ENCODE measurements at regions not wholly inside any gene's neighbourhood (a gene's known extent, or its start where the extent isn't known, plus 50 kb on each side); places are given as distances from the start of the nearest gene placed in this dataset.

DNA sequence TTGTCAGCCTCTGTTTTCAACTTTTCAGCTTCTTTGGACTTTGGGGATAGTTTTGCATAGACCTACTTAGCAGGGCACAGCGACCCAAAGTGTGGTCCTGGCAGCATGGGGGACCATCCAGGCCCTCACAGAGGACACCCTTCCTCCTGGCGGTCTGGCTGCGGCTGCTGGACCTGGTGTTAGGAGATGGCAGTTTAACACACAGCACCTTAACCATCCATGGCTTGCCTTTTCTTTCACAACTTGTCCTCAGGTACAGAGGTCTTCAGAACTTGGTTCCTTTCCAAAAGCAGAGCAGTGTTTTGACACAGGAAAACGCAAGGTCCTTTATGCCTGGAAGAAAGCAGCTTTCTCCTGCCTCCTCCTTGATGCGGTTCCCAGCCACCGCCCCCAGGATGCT is 68.1 kb downstream of the RHOU start:
- Histone ChIP-seq H3K9ac (ENCODE audit: low read length) (no peak overlapping the region), H3K79me2 (ENCODE audit: control insufficient read depth, insufficient read depth, low read length) (no peaks in the 10 kb centered on the region), H3K4me1 (ENCODE audit: control insufficient read depth, low read depth, low read length) (peaks cover 5% of the 10 kb centered on the region), H2BK120ac (ENCODE audit: low read depth, low read length) (no peak overlapping the region), H3K27ac (ENCODE audit: low read depth, low read length) (no peak overlapping the region), H4K5ac (ENCODE audit: low read length) (no peak overlapping the region), H3K27me3 (ENCODE audit: insufficient read depth, low read length, poor library complexity) (no peaks in the 10 kb centered on the region), H2BK5ac (ENCODE audit: low read length) (no peak overlapping the region), H3K23ac (ENCODE audit: low read length) (no peak overlapping the region), H2AK5ac (ENCODE audit: low read length) (no peak overlapping the region), H3K4me2 (ENCODE audit: low read length) (no peak overlapping the region), H3K4ac (ENCODE audit: low read depth, low read length) (no peak overlapping the region), H3K36me3 (ENCODE audit: control insufficient read depth, insufficient read depth, low read length) (no peaks in the 10 kb centered on the region), H3K4me3 (ENCODE audit: low read length) (no peak overlapping the region), H3K18ac (ENCODE audit: low read length) (no peak overlapping the region), H3K79me1 (ENCODE audit: low read length) (no peaks in the 10 kb centered on the region), H3K56ac (ENCODE audit: low read length) (no peak overlapping the region), H2BK15ac (replicated peaks; ENCODE audit: low read depth) (no peak overlapping the region), H4K8ac (ENCODE audit: low read depth, low read length) (no peak overlapping the region)
- DNase-seq: no peak
- WGBS (ENCODE audit: extremely low coverage, insufficient coverage, low lambda C conversion rate): no CpG with 5 or more reads among the region's 6 CpGs

DNA sequence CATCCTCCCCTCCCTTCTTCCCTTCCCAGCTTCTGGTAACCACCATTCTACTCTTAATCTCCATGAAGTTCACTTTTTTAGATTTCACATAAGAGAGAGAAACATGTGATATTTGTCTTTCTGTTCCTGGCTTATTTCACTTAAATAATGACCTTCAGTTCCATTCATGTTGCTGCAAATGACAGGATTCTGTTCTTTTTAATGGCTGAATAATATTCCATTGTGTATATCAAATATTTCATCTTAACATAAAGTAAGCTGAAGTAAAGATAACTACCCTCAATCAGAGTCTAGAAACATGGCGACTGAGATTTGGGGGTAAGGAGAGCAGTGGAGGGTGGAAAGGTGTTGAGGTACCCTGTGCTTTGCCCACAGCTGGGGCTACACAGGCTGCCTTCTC is 68.9 kb downstream of the RHOU start:
- no peak overlapping the region for H3K9ac ChIP-seq (ENCODE audit: low read length)
- no peak overlapping the region for H2BK15ac ChIP-seq (replicated peaks; ENCODE audit: low read depth)
- H3K79me2 ChIP-seq (ENCODE audit: control insufficient read depth, insufficient read depth, low read length): no peaks in the 10 kb centered on the region
- peaks cover 5% of the 10 kb centered on the region for H3K4me1 ChIP-seq (ENCODE audit: control insufficient read depth, low read depth, low read length)
- H4K5ac ChIP-seq (ENCODE audit: low read length): no peak overlapping the region
- no peak overlapping the region for H3K27ac ChIP-seq (ENCODE audit: low read depth, low read length)
- DNase-seq: no peak
- no peak overlapping the region for H4K8ac ChIP-seq (ENCODE audit: low read depth, low read length)
- H3K56ac ChIP-seq (ENCODE audit: low read length): no peak overlapping the region
- no peaks in the 10 kb centered on the region for H3K79me1 ChIP-seq (ENCODE audit: low read length)
- H2BK120ac ChIP-seq (ENCODE audit: low read depth, low read length): no peak overlapping the region
- H3K4me3 ChIP-seq (ENCODE audit: low read length): no peak overlapping the region
- H3K36me3 ChIP-seq (ENCODE audit: control insufficient read depth, insufficient read depth, low read length): no peaks in the 10 kb centered on the region
- WGBS (ENCODE audit: extremely low coverage, insufficient coverage, low lambda C conversion rate): no CpG with 5 or more reads among the region's 1 CpG
- no peak overlapping the region for H2BK5ac ChIP-seq (ENCODE audit: low read length)
- H3K4me2 ChIP-seq (ENCODE audit: low read length): no peak overlapping the region
- no peak overlapping the region for H2AK5ac ChIP-seq (ENCODE audit: low read length)
- peak overlapping the region; percentile 2 for H3K18ac ChIP-seq (ENCODE audit: low read length)
- H3K27me3 ChIP-seq (ENCODE audit: insufficient read depth, low read length, poor library complexity): no peaks in the 10 kb centered on the region
- H3K23ac ChIP-seq (ENCODE audit: low read length): no peak overlapping the region
- no peak overlapping the region for H3K4ac ChIP-seq (ENCODE audit: low read depth, low read length)

DNA sequence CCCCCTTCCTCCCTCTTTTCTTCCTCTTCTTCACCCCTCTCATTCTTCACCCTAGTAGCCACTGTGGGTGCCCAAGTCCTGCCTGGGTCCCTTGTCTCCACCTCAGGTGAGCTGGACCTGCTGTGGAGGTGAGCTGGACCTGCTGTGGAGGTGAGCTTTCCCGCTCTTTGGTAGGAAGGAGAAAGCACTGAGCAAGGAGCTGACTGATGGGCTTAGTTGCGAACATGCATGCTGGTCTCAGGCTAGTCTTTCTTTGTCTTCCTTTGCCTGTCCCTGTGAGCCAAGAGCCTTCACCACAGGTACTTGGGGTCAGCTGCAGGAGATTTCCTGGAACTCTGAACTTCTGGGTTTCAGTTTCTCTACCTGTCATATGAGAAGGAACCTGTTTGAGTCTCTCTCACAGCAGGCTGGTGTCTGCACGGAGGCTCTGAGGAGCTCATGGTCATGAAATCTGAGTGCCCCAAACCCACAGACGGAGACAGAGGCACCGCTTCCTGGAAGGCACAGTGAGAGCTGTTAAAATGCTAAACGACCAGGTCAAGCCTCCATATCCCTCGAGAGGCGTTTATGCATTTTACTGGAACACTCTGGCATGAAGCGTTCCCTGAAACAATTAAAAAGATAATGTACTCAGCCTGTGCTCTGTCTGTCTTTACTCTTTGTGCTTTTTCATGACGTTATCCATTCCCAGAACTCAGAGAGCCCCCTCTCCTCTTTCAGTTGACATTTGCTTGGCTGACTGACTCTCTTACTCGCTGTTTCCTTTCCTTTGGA is 69.5 kb downstream of the RHOU start:
- Histone ChIP-seq H3K4me1 (ENCODE audit: control insufficient read depth, low read depth, low read length) (peaks cover 7% of the 10 kb centered on the region), H2BK120ac (ENCODE audit: low read depth, low read length) (no peak overlapping the region), H3K79me1 (ENCODE audit: low read length) (no peaks in the 10 kb centered on the region), H3K4me2 (ENCODE audit: low read length) (no peak overlapping the region), H3K9ac (ENCODE audit: low read length) (no peak overlapping the region), H3K23ac (ENCODE audit: low read length) (no peak overlapping the region), H4K8ac (ENCODE audit: low read depth, low read length) (no peak overlapping the region), H3K4me3 (ENCODE audit: low read length) (no peak overlapping the region), H3K18ac (ENCODE audit: low read length) (peak overlapping the region; percentile 2), H3K79me2 (ENCODE audit: control insufficient read depth, insufficient read depth, low read length) (no peaks in the 10 kb centered on the region), H2BK15ac (replicated peaks; ENCODE audit: low read depth) (no peak overlapping the region), H3K27ac (ENCODE audit: low read depth, low read length) (peak overlapping the region; percentile 27), H3K27me3 (ENCODE audit: insufficient read depth, low read length, poor library complexity) (no peaks in the 10 kb centered on the region), H4K5ac (ENCODE audit: low read length) (no peak overlapping the region), H3K4ac (ENCODE audit: low read depth, low read length) (no peak overlapping the region), H3K36me3 (ENCODE audit: control insufficient read depth, insufficient read depth, low read length) (no peaks in the 10 kb centered on the region), H2AK5ac (ENCODE audit: low read length) (peak overlapping the region; percentile 61), H2BK5ac (ENCODE audit: low read length) (no peak overlapping the region), H3K56ac (ENCODE audit: low read length) (peak overlapping the region; percentile 63)
- DNase-seq: peak; percentile 37
- WGBS (ENCODE audit: extremely low coverage, insufficient coverage, low lambda C conversion rate): no CpG with 5 or more reads among the region's 11 CpGs

DNA sequence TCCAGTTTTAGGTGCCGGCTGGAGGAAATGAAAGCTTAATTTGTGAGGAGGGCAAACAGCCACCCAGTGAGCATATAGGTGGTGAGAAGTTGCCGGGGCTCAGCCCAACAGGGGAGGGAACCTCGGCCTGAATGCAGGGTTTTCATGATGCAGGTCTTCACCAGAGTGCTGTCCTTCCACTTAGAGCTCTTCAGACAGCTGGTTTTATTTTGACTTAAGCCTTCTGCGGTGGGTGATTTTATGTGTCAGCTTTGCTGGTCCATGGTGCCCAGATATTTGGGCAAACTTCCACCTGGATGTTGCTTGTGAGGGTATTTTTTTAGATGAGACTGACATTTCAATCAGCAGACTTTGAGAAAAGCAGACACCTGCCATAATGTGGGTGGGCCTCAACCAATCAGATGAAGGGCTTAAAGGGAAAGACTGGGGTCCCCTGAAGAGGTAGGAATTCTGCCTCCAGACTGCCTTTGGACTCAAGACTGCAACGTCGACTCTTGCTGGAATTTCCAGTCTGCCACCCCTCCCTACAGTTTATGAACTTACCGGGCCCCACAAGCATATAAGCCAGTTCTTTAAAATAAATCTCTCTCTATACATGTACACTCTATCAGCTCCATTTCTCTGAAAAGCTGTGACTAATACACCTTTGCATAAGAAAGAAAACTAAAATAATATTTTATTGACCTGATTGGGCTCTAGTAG is 72.8 kb downstream of the RHOU start:
- no CpG with 5 or more reads among the region's 7 CpGs for WGBS (ENCODE audit: extremely low coverage, insufficient coverage, low lambda C conversion rate)
- H3K79me2 ChIP-seq (ENCODE audit: control insufficient read depth, insufficient read depth, low read length): no peaks in the 10 kb centered on the region
- no peak overlapping the region for H3K4ac ChIP-seq (ENCODE audit: low read depth, low read length)
- H3K56ac ChIP-seq (ENCODE audit: low read length): no peak overlapping the region
- H4K5ac ChIP-seq (ENCODE audit: low read length): no peak overlapping the region
- H2AK5ac ChIP-seq (ENCODE audit: low read length): no peak overlapping the region
- H2BK15ac ChIP-seq (replicated peaks; ENCODE audit: low read depth): no peak overlapping the region
- no peaks in the 10 kb centered on the region for H3K27me3 ChIP-seq (ENCODE audit: insufficient read depth, low read length, poor library complexity)
- peaks cover 10% of the 10 kb centered on the region for H3K4me1 ChIP-seq (ENCODE audit: control insufficient read depth, low read depth, low read length)
- no peak overlapping the region for H3K18ac ChIP-seq (ENCODE audit: low read length)
- H3K9ac ChIP-seq (ENCODE audit: low read length): no peak overlapping the region
- H2BK120ac ChIP-seq (ENCODE audit: low read depth, low read length): no peak overlapping the region
- no peak for DNase-seq
- H3K23ac ChIP-seq (ENCODE audit: low read length): no peak overlapping the region
- no peak overlapping the region for H2BK5ac ChIP-seq (ENCODE audit: low read length)
- H3K4me3 ChIP-seq (ENCODE audit: low read length): no peak overlapping the region
- H3K36me3 ChIP-seq (ENCODE audit: control insufficient read depth, insufficient read depth, low read length): no peaks in the 10 kb centered on the region
- no peak overlapping the region for H4K8ac ChIP-seq (ENCODE audit: low read depth, low read length)
- no peak overlapping the region for H3K27ac ChIP-seq (ENCODE audit: low read depth, low read length)
- H3K4me2 ChIP-seq (ENCODE audit: low read length): no peak overlapping the region
- no peaks in the 10 kb centered on the region for H3K79me1 ChIP-seq (ENCODE audit: low read length)

DNA sequence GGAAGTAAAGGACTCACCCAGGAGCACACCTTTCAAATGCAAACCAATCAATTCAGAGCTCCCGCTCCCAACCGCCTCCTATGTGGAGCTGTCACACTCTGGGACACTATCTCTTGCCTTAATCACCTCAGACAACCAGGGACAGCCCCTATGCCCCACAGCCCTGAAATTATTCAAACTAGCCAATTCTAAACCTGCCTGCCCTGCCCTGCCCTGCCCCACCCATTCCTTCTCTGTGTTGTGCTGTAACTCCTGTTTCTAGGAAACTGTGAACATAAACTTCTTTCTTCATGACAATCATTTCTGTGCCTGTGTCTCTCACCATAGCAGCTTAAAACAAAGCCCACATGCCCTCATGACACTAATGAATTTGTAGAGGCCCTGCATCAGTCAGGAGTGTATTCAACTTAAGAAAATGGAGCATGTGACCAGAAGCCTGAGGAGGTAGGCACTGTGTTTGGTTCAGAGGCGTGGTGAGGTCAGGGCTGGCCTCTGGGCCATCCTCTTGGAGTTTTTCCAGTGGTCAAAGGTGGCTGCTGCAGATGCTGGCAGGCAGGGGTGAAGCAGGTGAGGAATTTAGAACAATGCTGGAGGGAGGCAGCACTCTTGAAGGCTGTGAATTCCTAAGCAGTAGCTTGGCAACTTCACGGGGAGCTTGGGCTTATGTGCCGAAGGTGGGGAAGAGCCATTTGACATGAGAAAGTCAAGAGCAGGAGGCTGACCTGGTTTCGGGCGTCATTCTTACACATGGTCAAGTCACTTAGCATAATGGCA is 74.5 kb downstream of the RHOU start:
- WGBS (ENCODE audit: extremely low coverage, insufficient coverage, low lambda C conversion rate): no CpG with 5 or more reads among the region's 7 CpGs

More for the DNA sequence above, 74.5 kb downstream of the RHOU start:
- H3K23ac ChIP-seq (ENCODE audit: low read length): no peak overlapping the region
- no peak overlapping the region for H2BK15ac ChIP-seq (replicated peaks; ENCODE audit: low read depth)
- peaks cover 11% of the 10 kb centered on the region for H3K4me1 ChIP-seq (ENCODE audit: control insufficient read depth, low read depth, low read length)
- H3K4me3 ChIP-seq (ENCODE audit: low read length): no peak overlapping the region
- DNase-seq: peak; percentile 98
- H3K27me3 ChIP-seq (ENCODE audit: insufficient read depth, low read length, poor library complexity): no peaks in the 10 kb centered on the region
- peak overlapping the region; percentile 58 for H3K27ac ChIP-seq (ENCODE audit: low read depth, low read length)
- no peaks in the 10 kb centered on the region for H3K36me3 ChIP-seq (ENCODE audit: control insufficient read depth, insufficient read depth, low read length)
- no peak overlapping the region for H3K9ac ChIP-seq (ENCODE audit: low read length)
- no peak overlapping the region for H3K18ac ChIP-seq (ENCODE audit: low read length)
- no peaks in the 10 kb centered on the region for H3K79me1 ChIP-seq (ENCODE audit: low read length)
- no peak overlapping the region for H4K5ac ChIP-seq (ENCODE audit: low read length)
- no peak overlapping the region for H2BK120ac ChIP-seq (ENCODE audit: low read depth, low read length)
- no peak overlapping the region for H3K4me2 ChIP-seq (ENCODE audit: low read length)
- H3K4ac ChIP-seq (ENCODE audit: low read depth, low read length): no peak overlapping the region
- no peaks in the 10 kb centered on the region for H3K79me2 ChIP-seq (ENCODE audit: control insufficient read depth, insufficient read depth, low read length)
- H4K8ac ChIP-seq (ENCODE audit: low read depth, low read length): no peak overlapping the region
- peak overlapping the region; percentile 23 for H2BK5ac ChIP-seq (ENCODE audit: low read length)
- H2AK5ac ChIP-seq (ENCODE audit: low read length): no peak overlapping the region
- peak overlapping the region; percentile 58 for H3K56ac ChIP-seq (ENCODE audit: low read length)

Measured in mesendoderm (in vitro differentiated cells).